CD8-positive, alpha-beta memory T cell (primary cell): ENCODE measurements at regions not wholly inside any gene's neighbourhood (a gene's known extent, or its start where the extent isn't known, plus 50 kb on each side); places are given as distances from the start of the nearest gene placed in this dataset.

Source experiments
- CTCF ChIA-PET: fragments of 350-600 bp; sonication (Branson Sonifier 250); formaldehyde crosslinking; loops from one replicate; lab custom pipeline; 2021; ENCODE audit warnings: antibody characterized with exemption; lab: Charles Lee
- POLR2A ChIA-PET: fragments of 350-600 bp; sonication (Branson Sonifier 250); formaldehyde crosslinking; loops from one replicate; lab custom pipeline; 2021; ENCODE audit warnings: antibody characterized with exemption; lab: Charles Lee
- DNase-seq, 5 donors: peaks; one replicate each; pipeline versions ENCODE4 v3.0.0 to v3.0.0-alpha.2; 2020 to 2022; ENCODE audit warnings: mixed read lengths in 1 of 5
- H3K27ac ChIP-seq: one replicate; pipeline ENCODE4 v1.7.0; 2013; ENCODE audit warnings: low read depth, mild to moderate bottlenecking, low read length, moderate library complexity
- H3K27me3 ChIP-seq: 2 replicates; pipeline ENCODE4 v1.7.0; 2013; ENCODE audit warnings: low read length, mild to moderate bottlenecking; ENCODE audit not compliant: insufficient read depth, poor library complexity, severe bottlenecking
- H3K36me3 ChIP-seq: 2 replicates; pipeline ENCODE4 v1.7.0; 2013; ENCODE audit warnings: mild to moderate bottlenecking, low read length, moderate library complexity; ENCODE audit not compliant: insufficient read depth
- H3K4me1 ChIP-seq: 2 replicates; pipeline ENCODE4 v1.7.0; 2013; ENCODE audit warnings: mild to moderate bottlenecking, low read length, moderate library complexity; ENCODE audit not compliant: insufficient read depth
- H3K4me3 ChIP-seq: 2 replicates; pipeline ENCODE4 v1.7.0; 2013; ENCODE audit warnings: mild to moderate bottlenecking, low read length
- H3K9me3 ChIP-seq: 2 replicates; pipeline ENCODE4 v1.7.0; 2013; ENCODE audit warnings: mild to moderate bottlenecking, low read length
- H3K27ac Mint-ChIP-seq, 8 donors: one replicate each; pipeline ENCODE4 v1.8.0; 2020 to 2021; ENCODE audit warnings: mixed read lengths in 8 of 8, mild to moderate bottlenecking in 6 of 8, inconsistent platforms in 3 of 8, moderate library complexity in 3 of 8
- H3K27me3 Mint-ChIP-seq, 2 donors: one replicate each; pipeline ENCODE4 v1.8.0; 2020 to 2021; ENCODE audit warnings: mixed read lengths in 2 of 2, mild to moderate bottlenecking in 1 of 2, moderate library complexity in 1 of 2
- H3K36me3 Mint-ChIP-seq, 3 donors: one replicate each; pipeline ENCODE4 v1.8.0; 2020 to 2021; ENCODE audit warnings: mixed read lengths in 3 of 3, inconsistent platforms in 1 of 3, mild to moderate bottlenecking in 1 of 3
- H3K4me1 Mint-ChIP-seq, 3 donors: one replicate each; pipeline ENCODE4 v1.8.0; 2020 to 2021; ENCODE audit warnings: mixed read lengths in 3 of 3, inconsistent platforms in 1 of 3, mild to moderate bottlenecking in 1 of 3
- H3K4me3 Mint-ChIP-seq, 7 donors: one replicate each; pipeline ENCODE4 v1.8.0; 2020 to 2021; ENCODE audit warnings: mixed read lengths in 7 of 7, mild to moderate bottlenecking in 6 of 7, moderate library complexity in 4 of 7, inconsistent platforms in 2 of 7
- H3K9me3 Mint-ChIP-seq, 5 donors: one replicate each; pipeline ENCODE4 v1.8.0; 2020 to 2022; ENCODE audit warnings: mixed read lengths in 5 of 5, mild to moderate bottlenecking in 3 of 5, moderate library complexity in 2 of 5, inconsistent platforms in 1 of 5

- Mint-ChIP-seq H3K4me1 (no peaks in the 10 kb centered on the region), H3K36me3 (peaks cover 0 to 15% (median 0%) of the 10 kb centered on the region in 3 donors), H3K9me3 (peaks cover 0 to 5% (median 0%) of the 10 kb centered on the region in 5 donors), H3K27ac (no peak overlapping the region), H3K4me3 (no peak overlapping the region), H3K27me3 (peaks cover 10 to 25% of the 10 kb centered on the region in 2 donors)
- H3K4me1 ChIP-seq, result no peaks in the 10 kb centered on the region
- ChIA-PET CTCF (no interaction called here), POLR2A (no interaction called here)
- no peak overlapping the region for H3K4me3 ChIP-seq
- no peaks in the 10 kb centered on the region for H3K9me3 ChIP-seq
- H3K27me3 ChIP-seq, result no peaks in the 10 kb centered on the region
- no peak for DNase-seq
- H3K36me3 ChIP-seq, result no peaks in the 10 kb centered on the region
- no peak overlapping the region for H3K27ac ChIP-seq
These were observed 174.0 kb upstream of the ATP1B1 start for GRCh38 chr1:168932539-168932938.

- Histone ChIP-seq H3K4me3 (no peak overlapping the region), H3K27me3 (no peaks in the 10 kb centered on the region), H3K36me3 (no peaks in the 10 kb centered on the region), H3K4me1 (no peaks in the 10 kb centered on the region), H3K27ac (no peak overlapping the region), H3K9me3 (no peaks in the 10 kb centered on the region)
- Mint-ChIP-seq H3K36me3 (peaks cover 0 to 10% (median 0%) of the 10 kb centered on the region in 3 donors), H3K4me3 (no peak overlapping the region), H3K9me3 (peaks cover 0 to 4% (median 0%) of the 10 kb centered on the region in 5 donors), H3K27me3 (peaks cover 5 to 17% of the 10 kb centered on the region in 2 donors), H3K4me1 (no peaks in the 10 kb centered on the region), H3K27ac (no peak overlapping the region)
- ChIA-PET CTCF (no interaction called here), POLR2A (interaction anchor here (0.7 kb wide), 1 partner anchor 136 kb away, joined by 3 read pairs; no protein-coding TSS in a partner anchor)
- DNase-seq, result no peak
These were observed 173.2 kb upstream of the ATP1B1 start for GRCh38 chr1:168933141-168933805.

DNA sequence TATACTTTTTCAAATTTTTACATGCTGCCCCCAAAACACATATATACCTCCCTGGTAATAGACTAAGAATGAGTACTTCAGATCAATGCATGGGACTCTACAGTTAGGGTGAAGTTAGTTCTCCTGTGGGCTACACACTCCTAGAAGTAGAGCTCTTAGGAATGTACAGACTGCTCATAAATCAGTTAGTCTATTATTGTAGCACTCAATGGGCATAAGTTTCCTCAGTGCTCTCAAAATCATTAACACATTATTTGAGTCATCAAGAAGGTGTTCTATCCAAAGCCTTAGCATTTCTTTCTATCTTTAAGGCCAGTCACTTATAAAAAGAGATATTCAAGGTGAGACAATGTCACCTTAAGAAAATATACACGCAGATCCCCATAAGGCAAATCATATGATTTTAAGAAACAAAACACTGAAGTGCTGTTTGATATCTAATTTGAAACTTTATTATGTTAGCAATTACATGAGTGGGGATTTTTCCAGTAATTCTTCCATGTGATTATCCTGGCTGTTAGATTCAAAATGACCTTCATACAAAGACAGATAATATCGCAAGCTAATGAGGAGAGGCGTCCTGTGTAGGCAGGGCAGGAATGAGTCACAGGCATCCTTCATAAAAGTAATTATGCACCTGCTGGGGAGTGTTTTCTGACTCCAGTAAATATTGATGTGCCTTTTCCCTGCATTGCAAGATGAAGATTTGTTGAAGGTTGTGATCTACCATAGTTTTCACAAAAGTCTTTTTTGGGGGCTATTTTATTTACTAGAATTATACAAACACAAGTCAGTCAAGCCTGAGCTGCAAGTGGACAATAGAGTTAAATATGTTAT is 167.2 kb upstream of the ATP1B1 start:
- ChIA-PET CTCF (no interaction called here), POLR2A (no interaction called here)
- no peak for DNase-seq
- Histone ChIP-seq H3K4me3 (no peak overlapping the region), H3K4me1 (no peaks in the 10 kb centered on the region), H3K9me3 (no peaks in the 10 kb centered on the region), H3K27me3 (no peaks in the 10 kb centered on the region), H3K36me3 (no peaks in the 10 kb centered on the region), H3K27ac (no peak overlapping the region)
- H3K27me3 Mint-ChIP-seq, result peaks cover 9 to 35% of the 10 kb centered on the region in 2 donors
- H3K4me3 Mint-ChIP-seq, result no peak overlapping the region
- H3K27ac Mint-ChIP-seq, result no peak overlapping the region
- H3K4me1 Mint-ChIP-seq, result no peaks in the 10 kb centered on the region
- H3K36me3 Mint-ChIP-seq, result peaks cover 0 to 7% (median 0%) of the 10 kb centered on the region in 3 donors
- H3K9me3 Mint-ChIP-seq, result peaks cover 0 to 4% (median 0%) of the 10 kb centered on the region in 5 donors

- peaks cover 0 to 4% (median 0%) of the 10 kb centered on the region in 5 donors for H3K9me3 Mint-ChIP-seq
- POLR2A ChIA-PET, result no interaction called here
- peaks cover 0 to 7% (median 0%) of the 10 kb centered on the region in 3 donors for H3K36me3 Mint-ChIP-seq
- H3K27ac Mint-ChIP-seq, result no peak overlapping the region
- no peaks in the 10 kb centered on the region for H3K27me3 ChIP-seq
- no peaks in the 10 kb centered on the region for H3K9me3 ChIP-seq
- no peaks in the 10 kb centered on the region for H3K36me3 ChIP-seq
- no peak overlapping the region for H3K4me3 Mint-ChIP-seq
- CTCF ChIA-PET, result no interaction called here
- no peaks in the 10 kb centered on the region for H3K4me1 Mint-ChIP-seq
- H3K4me3 ChIP-seq, result no peak overlapping the region
- peaks cover 13 to 35% of the 10 kb centered on the region in 2 donors for H3K27me3 Mint-ChIP-seq
- no peaks in the 10 kb centered on the region for H3K4me1 ChIP-seq
- DNase-seq, result no peak
- H3K27ac ChIP-seq, result no peak overlapping the region
These were observed 166.6 kb upstream of the ATP1B1 start for GRCh38 chr1:168939947-168940223.

DNA sequence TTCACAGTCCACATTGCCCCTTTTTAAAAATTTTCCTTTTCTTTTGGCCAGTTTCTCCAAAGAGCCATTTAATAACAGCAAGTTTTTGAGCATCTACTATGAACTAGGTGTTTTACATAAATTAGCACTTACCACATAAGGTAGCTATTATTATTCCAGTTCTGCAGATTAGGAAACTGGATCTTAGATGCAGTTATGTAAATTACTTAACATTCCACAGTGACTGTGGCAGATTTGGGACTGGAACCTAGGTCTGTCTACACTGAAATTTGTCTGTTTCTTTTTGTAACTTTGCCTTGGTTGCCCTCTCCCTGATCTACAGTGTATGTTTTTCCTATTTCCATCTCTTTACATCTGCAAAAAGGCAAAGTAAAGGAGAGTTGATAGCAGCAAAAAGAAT is 164.8 kb upstream of the ATP1B1 start:
- Mint-ChIP-seq H3K27me3 (peaks cover 13 to 38% of the 10 kb centered on the region in 2 donors), H3K27ac (no peak overlapping the region), H3K9me3 (peaks cover 0 to 2% (median 0%) of the 10 kb centered on the region in 5 donors), H3K36me3 (peaks cover 0 to 7% (median 0%) of the 10 kb centered on the region in 3 donors), H3K4me3 (no peak overlapping the region), H3K4me1 (no peaks in the 10 kb centered on the region)
- H3K36me3 ChIP-seq, result no peaks in the 10 kb centered on the region
- DNase-seq, result no peak
- H3K9me3 ChIP-seq, result no peaks in the 10 kb centered on the region
- H3K27me3 ChIP-seq, result no peaks in the 10 kb centered on the region
- ChIA-PET POLR2A (no interaction called here), CTCF (no interaction called here)
- no peak overlapping the region for H3K27ac ChIP-seq
- H3K4me3 ChIP-seq, result no peak overlapping the region
- H3K4me1 ChIP-seq, result no peaks in the 10 kb centered on the region

GRCh38 chr1:168942165-168942564 is 164.3 kb upstream of the ATP1B1 start:
- H3K4me3 ChIP-seq, result no peak overlapping the region
- no peak overlapping the region for H3K27ac ChIP-seq
- no peaks in the 10 kb centered on the region for H3K9me3 ChIP-seq
- peaks cover 13 to 36% of the 10 kb centered on the region in 2 donors for H3K27me3 Mint-ChIP-seq
- H3K4me3 Mint-ChIP-seq, result no peak overlapping the region
- no peak overlapping the region for H3K27ac Mint-ChIP-seq
- H3K4me1 Mint-ChIP-seq, result no peaks in the 10 kb centered on the region
- H3K4me1 ChIP-seq, result no peaks in the 10 kb centered on the region
- H3K36me3 ChIP-seq, result no peaks in the 10 kb centered on the region
- ChIA-PET POLR2A (no interaction called here), CTCF (no interaction called here)
- H3K36me3 Mint-ChIP-seq, result peaks cover 0 to 7% (median 0%) of the 10 kb centered on the region in 3 donors
- H3K9me3 Mint-ChIP-seq, result peaks cover 0 to 2% (median 0%) of the 10 kb centered on the region in 5 donors
- H3K27me3 ChIP-seq, result no peaks in the 10 kb centered on the region
- DNase-seq, result no peak

DNA sequence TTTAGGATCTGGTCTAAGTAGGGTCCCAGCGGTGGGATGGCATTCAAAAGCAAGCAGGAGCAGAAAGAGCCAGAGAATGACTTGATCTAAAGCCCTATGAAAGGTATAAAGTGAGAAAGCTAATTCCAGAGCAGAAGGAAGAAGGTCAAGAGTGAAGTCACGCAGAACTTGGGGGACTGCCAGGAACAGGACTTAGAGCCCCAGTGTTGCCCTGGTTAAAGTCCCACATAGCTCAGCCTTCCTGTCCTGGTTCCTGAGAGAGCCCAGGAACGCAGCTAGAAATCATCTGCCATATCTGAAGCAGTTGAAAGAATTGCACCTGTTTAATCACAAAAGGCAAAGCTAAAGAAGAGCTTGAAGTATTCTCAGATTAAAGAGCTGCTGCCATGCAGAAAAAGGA is 160.6 kb upstream of the ATP1B1 start:
- no peaks in the 10 kb centered on the region for H3K36me3 ChIP-seq
- H3K27me3 Mint-ChIP-seq, result peaks cover 10 to 27% of the 10 kb centered on the region in 2 donors
- ChIA-PET POLR2A (no interaction called here), CTCF (no interaction called here)
- no peak overlapping the region for H3K4me3 ChIP-seq
- no peak for DNase-seq
- no peaks in the 10 kb centered on the region for H3K4me1 ChIP-seq
- H3K27ac ChIP-seq, result no peak overlapping the region
- H3K27me3 ChIP-seq, result no peaks in the 10 kb centered on the region
- H3K9me3 Mint-ChIP-seq, result peaks cover 0 to 2% (median 0%) of the 10 kb centered on the region in 5 donors
- peaks cover 0 to 3% (median 0%) of the 10 kb centered on the region in 3 donors for H3K36me3 Mint-ChIP-seq
- no peaks in the 10 kb centered on the region for H3K9me3 ChIP-seq
- no peak overlapping the region for H3K4me3 Mint-ChIP-seq
- no peak overlapping the region for H3K27ac Mint-ChIP-seq
- H3K4me1 Mint-ChIP-seq, result no peaks in the 10 kb centered on the region

DNA sequence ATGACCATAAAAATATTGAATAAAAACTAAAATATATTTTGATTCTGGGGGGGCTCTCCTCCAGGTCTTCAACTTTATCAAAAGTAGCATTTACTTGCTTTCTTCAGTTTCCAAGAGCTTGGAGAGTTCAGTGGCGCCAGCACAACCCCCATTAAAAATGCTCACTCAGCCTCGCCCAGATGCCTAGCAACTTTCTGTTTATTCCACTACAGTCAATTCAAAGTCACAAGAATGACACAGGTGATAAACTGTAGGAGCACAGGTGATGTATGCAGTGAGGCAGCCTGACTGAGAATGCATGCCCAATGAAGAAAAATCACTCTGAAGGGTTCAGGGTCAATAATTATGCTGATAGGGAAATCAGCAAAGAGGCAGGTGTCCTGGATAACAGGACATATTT is 159.4 kb upstream of the ATP1B1 start:
- CTCF ChIA-PET, result no interaction called here

More for the DNA sequence above, 159.4 kb upstream of the ATP1B1 start:
- Mint-ChIP-seq H3K27me3 (peaks cover 7 to 20% of the 10 kb centered on the region in 2 donors), H3K4me3 (no peak overlapping the region), H3K9me3 (no peaks in the 10 kb centered on the region), H3K27ac (no peak overlapping the region), H3K36me3 (no peaks in the 10 kb centered on the region), H3K4me1 (no peaks in the 10 kb centered on the region)
- Histone ChIP-seq H3K36me3 (no peaks in the 10 kb centered on the region), H3K27me3 (no peaks in the 10 kb centered on the region), H3K4me3 (no peak overlapping the region), H3K4me1 (no peaks in the 10 kb centered on the region), H3K9me3 (no peaks in the 10 kb centered on the region), H3K27ac (no peak overlapping the region)
- POLR2A ChIA-PET, result no interaction called here
- no peak for DNase-seq
